SK-N-SH (cell line): ENCODE measurements at regions not wholly inside any gene's neighbourhood (a gene's known extent, or its start where the extent isn't known, plus 50 kb on each side); places are given as distances from the start of the nearest gene placed in this dataset.

Experiments used
- CTCF ChIA-PET: fragments of 300-600, 350-600 bp; formaldehyde crosslinking; extraction: SDS; loops from one replicate; lab custom pipeline; 2021; lab: Yijun Ruan, JAX
- POLR2A ChIA-PET: fragments of 350-600 bp; sonication (Branson Sonifier 250); formaldehyde crosslinking; extraction: SDS; loops from one replicate; lab custom pipeline; 2020; ENCODE audit warnings: antibody characterized with exemption, inconsistent platforms; lab: Yijun Ruan, JAX
- DNase-seq: peaks from one replicate; pipeline ENCODE4 v3.0.0; 2012
- H2AFZ ChIP-seq: fragments of 200-600 bp; sonication (generic); 2 replicates; pipeline ENCODE4 v1.8.1; 2016; ENCODE audit warnings: antibody characterized with exemption, mild to moderate bottlenecking, low read depth
- H3F3A ChIP-seq: fragments of 200-600 bp; sonication (generic); replicated peaks from 2 replicates; pipeline ENCODE3; 2016; ENCODE audit warnings: antibody characterized with exemption, mild to moderate bottlenecking; ENCODE audit not compliant: insufficient read depth
- H3K27ac ChIP-seq, 2 experiments: fragments of 200-500 bp in 1 of 2; fragments of 200-600 bp in 1 of 2; sonication (Bioruptor generic) in 1 of 2; sonication (generic), shearing (Covaris generic) in 1 of 2; 2 replicates each; pipeline versions ENCODE4 v1.5.1 to v1.6.1; 2014 to 2016; ENCODE audit warnings: low read depth in 2 of 2, inconsistent platforms in 1 of 2, low read length in 1 of 2, mild to moderate bottlenecking in 1 of 2, mixed read lengths in 1 of 2
- H3K27me3 ChIP-seq: fragments of 200-600 bp; sonication (generic), shearing (Covaris generic); 2 replicates; pipeline ENCODE4 v1.6.1; 2016; ENCODE audit warnings: mixed run types; ENCODE audit not compliant: insufficient read depth
- H3K36me3 ChIP-seq, 2 experiments: fragments of 200-500 bp in 1 of 2; fragments of 200-600 bp in 1 of 2; sonication (Bioruptor generic) in 1 of 2; sonication (generic) in 1 of 2; replicated peaks in 1 of 2; 2 replicates each; pipeline versions ENCODE3 to v1.5.1; 2014 to 2016; ENCODE audit warnings: low read length in 1 of 2, mild to moderate bottlenecking in 1 of 2; ENCODE audit not compliant: insufficient read depth in 2 of 2, control insufficient read depth in 1 of 2
- H3K4me1 ChIP-seq, 2 experiments: fragments of 200-500 bp in 1 of 2; fragments of 200-600 bp in 1 of 2; sonication (Bioruptor generic) in 1 of 2; sonication (generic), shearing (Covaris generic) in 1 of 2; 2 replicates each; pipeline versions ENCODE4 v1.5.1 to v1.6.1; 2014 to 2016; ENCODE audit warnings: low read depth in 1 of 2, low read length in 1 of 2, mixed run types in 1 of 2; ENCODE audit not compliant: insufficient read depth in 2 of 2, control insufficient read depth in 1 of 2
- H3K4me2 ChIP-seq: fragments of 200-600 bp; sonication (generic), shearing (Covaris generic); 2 replicates; pipeline ENCODE4 v1.6.1; 2017; ENCODE audit warnings: mixed run types
- H3K4me3 ChIP-seq, 2 experiments: fragments of 200-500 bp in 1 of 2; fragments of 200-600 bp in 1 of 2; sonication (Bioruptor generic) in 1 of 2; sonication (generic), shearing (Covaris generic) in 1 of 2; 2 replicates each; pipeline versions ENCODE4 v1.5.1 to v1.8.1; 2014 to 2016; ENCODE audit warnings: low read depth in 2 of 2, inconsistent platforms in 1 of 2, low read length in 1 of 2, mild to moderate bottlenecking in 1 of 2, mixed read lengths in 1 of 2, moderate library complexity in 1 of 2
- H3K79me2 ChIP-seq: fragments of 200-600 bp; sonication (generic); 2 replicates; pipeline ENCODE4 v1.8.1; 2017; ENCODE audit warnings: mild to moderate bottlenecking; ENCODE audit not compliant: insufficient read depth
- H3K9ac ChIP-seq: fragments of 200-600 bp; sonication (generic); 2 replicates; pipeline ENCODE4 v1.6.1; 2017; ENCODE audit warnings: mixed run types
- H3K9me2 ChIP-seq: fragments of 200-600 bp; sonication (generic); 2 replicates; pipeline ENCODE4 v1.6.1; 2017; ENCODE audit warnings: mixed run types
- H3K9me3 ChIP-seq: fragments of 200-600 bp; sonication (generic); 2 replicates; pipeline ENCODE4 v1.6.1; 2017; ENCODE audit warnings: mixed run types, mild to moderate bottlenecking, moderate library complexity
- H4K20me1 ChIP-seq: fragments of 200-600 bp; sonication (generic); 2 replicates; pipeline ENCODE4 v1.6.1; 2017; ENCODE audit warnings: mild to moderate bottlenecking, mixed run types; ENCODE audit not compliant: insufficient read depth
- CHD2 ChIP-seq: fragments of 150-350 bp; IDR thresholded peaks from 2 replicates; pipeline ENCODE4 v1.6.1; 2018; ENCODE audit warnings: low read length; ENCODE audit not compliant: partially characterized antibody
- ELF1 ChIP-seq: IDR thresholded peaks from 2 replicates; pipeline ENCODE4 v1.4.0; 2012
- EP300 ChIP-seq, 2 experiments: IDR thresholded peaks; 2 replicates each; pipeline versions ENCODE4 v1.4.0 to v1.6.1; 2012; ENCODE audit warnings: borderline replicate concordance in 1 of 2, low read depth in 1 of 2, low read length in 1 of 2
- EZH2phosphoT487 ChIP-seq: fragments of 200-600 bp; sonication (generic); IDR thresholded peaks from 2 replicates; pipeline ENCODE4 v1.6.1; 2017; ENCODE audit warnings: low read depth, mixed run types, mild to moderate bottlenecking, antibody characterized with exemption, moderate library complexity, borderline replicate concordance
- FOSL2 ChIP-seq: IDR thresholded peaks from 2 replicates; pipeline ENCODE4 v1.4.0; 2012; ENCODE audit warnings: low read depth, mild to moderate bottlenecking, moderate library complexity, borderline replicate concordance
- FOXJ3 ChIP-seq: sonication (generic); formaldehyde crosslinking; IDR thresholded peaks from 2 replicates; pipeline ENCODE4 v1.5.1; 2020; ENCODE audit warnings: mild to moderate bottlenecking, missing genetic modification reagents
- GABPA ChIP-seq: IDR thresholded peaks from 2 replicates; pipeline ENCODE4 v1.4.0; 2012; ENCODE audit warnings: low read depth, mild to moderate bottlenecking
- GATA2 ChIP-seq: sonication (generic); formaldehyde crosslinking; IDR thresholded peaks from 2 replicates; pipeline ENCODE4 v1.5.0; 2020; ENCODE audit warnings: mild to moderate bottlenecking, missing genetic modification reagents
- JUND ChIP-seq: IDR thresholded peaks from 2 replicates; pipeline ENCODE4 v1.4.0; 2012
- MXI1 ChIP-seq: IDR thresholded peaks from 2 replicates; pipeline ENCODE4 v1.6.1; 2012; ENCODE audit warnings: mild to moderate bottlenecking, low read depth, low read length, improper control_type of control experiment
- NRF1 ChIP-seq: IDR thresholded peaks from 2 replicates; pipeline ENCODE4 v1.6.1; 2012; ENCODE audit warnings: low read depth, mild to moderate bottlenecking, low read length
- RXRA ChIP-seq: IDR thresholded peaks from 2 replicates; pipeline ENCODE4 v1.4.0; 2012; ENCODE audit warnings: low read depth, mild to moderate bottlenecking, borderline replicate concordance
- TAF1 ChIP-seq: IDR thresholded peaks from 2 replicates; pipeline ENCODE4 v1.6.1; 2012; ENCODE audit warnings: low read depth, mild to moderate bottlenecking, low read length, moderate library complexity, borderline replicate concordance
- TCF12 ChIP-seq: IDR thresholded peaks from 2 replicates; pipeline ENCODE4 v1.4.0; 2012
- YY1 ChIP-seq: IDR thresholded peaks from 2 replicates; pipeline ENCODE4 v1.4.0; 2012; ENCODE audit warnings: low read depth, mild to moderate bottlenecking
- WGBS: methylation state at CpG from one replicate; pipeline ENCODE4 v1.1.6; 2017; ENCODE audit warnings: low lambda C conversion rate; 5-methylcytosine and 5-hydroxymethylcytosine counted together
- TF ChIP-seq, protein P1 (sequence below): IDR thresholded peaks from 2 replicates; pipeline ENCODE4 v1.6.1; 2012; ENCODE audit warnings: mild to moderate bottlenecking, low read depth, low read length, moderate library complexity
- TF ChIP-seq, protein P2 (sequence below): IDR thresholded peaks from 2 replicates; pipeline ENCODE4 v1.4.0; 2012; ENCODE audit warnings: low read depth
- TF ChIP-seq, protein P3 (sequence below): fragments of 150-350 bp; IDR thresholded peaks from 2 replicates; pipeline ENCODE4 v1.6.1; 2016; ENCODE audit warnings: mild to moderate bottlenecking, low read depth, low read length

DNA sequence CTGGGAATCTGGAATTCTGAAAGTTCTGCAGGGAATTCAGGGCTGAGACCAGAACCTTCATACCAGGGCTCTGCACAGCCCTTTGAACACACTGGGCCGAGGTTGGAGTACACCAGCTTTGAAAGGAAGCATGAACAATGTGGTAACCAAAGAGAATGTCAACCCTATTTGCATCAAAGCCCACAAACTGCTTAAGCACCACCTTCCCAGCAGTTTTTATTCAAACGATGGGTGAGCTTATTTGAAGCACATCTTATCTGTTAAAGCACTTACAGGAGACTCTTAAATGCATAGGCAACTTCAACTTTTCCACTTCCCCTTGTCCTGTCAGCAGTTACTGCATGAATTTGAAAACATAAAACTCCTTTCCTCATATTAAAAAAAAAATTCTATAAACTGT is 96.6 kb downstream of the TXNL1 start (continued):
- TF ChIP-seq, protein P1, sequence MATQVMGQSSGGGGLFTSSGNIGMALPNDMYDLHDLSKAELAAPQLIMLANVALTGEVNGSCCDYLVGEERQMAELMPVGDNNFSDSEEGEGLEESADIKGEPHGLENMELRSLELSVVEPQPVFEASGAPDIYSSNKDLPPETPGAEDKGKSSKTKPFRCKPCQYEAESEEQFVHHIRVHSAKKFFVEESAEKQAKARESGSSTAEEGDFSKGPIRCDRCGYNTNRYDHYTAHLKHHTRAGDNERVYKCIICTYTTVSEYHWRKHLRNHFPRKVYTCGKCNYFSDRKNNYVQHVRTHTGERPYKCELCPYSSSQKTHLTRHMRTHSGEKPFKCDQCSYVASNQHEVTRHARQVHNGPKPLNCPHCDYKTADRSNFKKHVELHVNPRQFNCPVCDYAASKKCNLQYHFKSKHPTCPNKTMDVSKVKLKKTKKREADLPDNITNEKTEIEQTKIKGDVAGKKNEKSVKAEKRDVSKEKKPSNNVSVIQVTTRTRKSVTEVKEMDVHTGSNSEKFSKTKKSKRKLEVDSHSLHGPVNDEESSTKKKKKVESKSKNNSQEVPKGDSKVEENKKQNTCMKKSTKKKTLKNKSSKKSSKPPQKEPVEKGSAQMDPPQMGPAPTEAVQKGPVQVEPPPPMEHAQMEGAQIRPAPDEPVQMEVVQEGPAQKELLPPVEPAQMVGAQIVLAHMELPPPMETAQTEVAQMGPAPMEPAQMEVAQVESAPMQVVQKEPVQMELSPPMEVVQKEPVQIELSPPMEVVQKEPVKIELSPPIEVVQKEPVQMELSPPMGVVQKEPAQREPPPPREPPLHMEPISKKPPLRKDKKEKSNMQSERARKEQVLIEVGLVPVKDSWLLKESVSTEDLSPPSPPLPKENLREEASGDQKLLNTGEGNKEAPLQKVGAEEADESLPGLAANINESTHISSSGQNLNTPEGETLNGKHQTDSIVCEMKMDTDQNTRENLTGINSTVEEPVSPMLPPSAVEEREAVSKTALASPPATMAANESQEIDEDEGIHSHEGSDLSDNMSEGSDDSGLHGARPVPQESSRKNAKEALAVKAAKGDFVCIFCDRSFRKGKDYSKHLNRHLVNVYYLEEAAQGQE: no peak
- TF ChIP-seq ELF1: no peak
- TF ChIP-seq, protein P2, sequence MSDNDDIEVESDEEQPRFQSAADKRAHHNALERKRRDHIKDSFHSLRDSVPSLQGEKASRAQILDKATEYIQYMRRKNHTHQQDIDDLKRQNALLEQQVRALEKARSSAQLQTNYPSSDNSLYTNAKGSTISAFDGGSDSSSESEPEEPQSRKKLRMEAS: no peak
- TF ChIP-seq FOSL2: no peak
- no peak for TF ChIP-seq EP300 (IDR thresholded peaks at IDR 0.05; ENCODE audit: borderline replicate concordance in 1 of 2, low read depth in 1 of 2, low read length in 1 of 2)
- no peak for TF ChIP-seq GATA2 (CRISPR knock-in tag)
- TF ChIP-seq TAF1: no peak
- TF ChIP-seq JUND: no peak
- no peak for TF ChIP-seq CHD2
- no peak for TF ChIP-seq GABPA

DNA sequence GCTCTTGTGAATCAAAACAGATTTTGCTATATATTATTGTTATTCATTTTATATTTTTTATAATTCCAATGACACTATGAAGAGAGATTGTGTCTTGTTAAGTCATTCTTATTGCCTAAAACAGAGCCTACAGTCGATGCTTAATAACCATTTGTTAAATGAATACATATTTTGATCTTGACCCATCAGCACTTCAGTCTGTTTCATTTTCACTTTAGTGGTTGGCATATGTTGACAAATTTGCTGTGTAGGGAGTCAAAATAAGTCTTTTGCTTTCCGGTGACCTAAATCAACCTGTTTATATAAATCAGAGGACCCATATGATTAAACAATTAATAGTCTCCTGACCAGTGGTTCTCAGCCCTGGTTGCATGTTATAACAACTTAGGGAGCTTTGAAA is 97.1 kb downstream of the TXNL1 start:
- Histone ChIP-seq H3F3A (no peaks in the 10 kb centered on the region), H3K4me2 (no peak overlapping the region), H3K27ac (no peak overlapping the region)
- CTCF ChIA-PET: interaction anchor here (1.3 kb wide), 1 partner anchor 688 kb away, joined by 3 read pairs; no protein-coding TSS in a partner anchor
- TF ChIP-seq, protein P3, sequence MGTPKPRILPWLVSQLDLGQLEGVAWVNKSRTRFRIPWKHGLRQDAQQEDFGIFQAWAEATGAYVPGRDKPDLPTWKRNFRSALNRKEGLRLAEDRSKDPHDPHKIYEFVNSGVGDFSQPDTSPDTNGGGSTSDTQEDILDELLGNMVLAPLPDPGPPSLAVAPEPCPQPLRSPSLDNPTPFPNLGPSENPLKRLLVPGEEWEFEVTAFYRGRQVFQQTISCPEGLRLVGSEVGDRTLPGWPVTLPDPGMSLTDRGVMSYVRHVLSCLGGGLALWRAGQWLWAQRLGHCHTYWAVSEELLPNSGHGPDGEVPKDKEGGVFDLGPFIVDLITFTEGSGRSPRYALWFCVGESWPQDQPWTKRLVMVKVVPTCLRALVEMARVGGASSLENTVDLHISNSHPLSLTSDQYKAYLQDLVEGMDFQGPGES: no peak
- TF ChIP-seq NRF1 (no peak), MXI1 (no peak), RXRA (no peak), YY1 (no peak), FOXJ3 (CRISPR knock-in tag) (no peak), EZH2phosphoT487 (no peak), TCF12 (no peak), ELF1 (no peak), GATA2 (CRISPR knock-in tag) (no peak)
- TF ChIP-seq, all 33 proteins: peak for 0
- Histone ChIP-seq H3K36me3 (no peaks in the 10 kb centered on the region), H3K9ac (no peak overlapping the region), H3K79me2 (no peaks in the 10 kb centered on the region), H3K4me3 (no peak overlapping the region), H3K27me3 (no peaks in the 10 kb centered on the region), H3K4me1 (no peaks in the 10 kb centered on the region), H4K20me1 (no peaks in the 10 kb centered on the region), H3K9me2 (no peaks in the 10 kb centered on the region), H2AFZ (no peak overlapping the region), H3K9me3 (no peaks in the 10 kb centered on the region)
- POLR2A ChIA-PET: no interaction called here
- 61% methylated on average over 2 of the region's 2 CpGs for WGBS
- no peak for DNase-seq
